ENCODE measurements at regions not wholly inside any gene's neighbourhood (a gene's known extent, or its start where the extent isn't known, plus 50 kb on each side); places are given as distances from the start of the nearest gene placed in this dataset.

GRCh38 chr2:19846567-19846966 lies 55.2 kb downstream of the TTC32 start:
- TF ChIP-seq CTCF (IDR thresholded peaks at IDR 0.05; ENCODE audit: insufficient read depth, low read length): no peak
- DNase-seq (ENCODE audit: low read depth): no peak
- H3K4me3 ChIP-seq (ENCODE audit: low read depth, low read length): no peak overlapping the region

GRCh38 chr2:19846030-19846429 lies 55.8 kb downstream of the TTC32 start:
- no peak overlapping the region for H3K4me3 ChIP-seq (ENCODE audit: low read depth, low read length)
- TF ChIP-seq CTCF (IDR thresholded peaks at IDR 0.05; ENCODE audit: insufficient read depth, low read length): no peak
- DNase-seq (ENCODE audit: low read depth): no peak

GRCh38 chr2:19845323-19845920 lies 56.4 kb downstream of the TTC32 start:
- DNase-seq (ENCODE audit: low read depth): no peak
- no peak overlapping the region for H3K4me3 ChIP-seq (ENCODE audit: low read depth, low read length)
- TF ChIP-seq CTCF (IDR thresholded peaks at IDR 0.05; ENCODE audit: insufficient read depth, low read length): no peak

GRCh38 chr2:19844750-19845149 lies 57.0 kb downstream of the TTC32 start:
- TF ChIP-seq CTCF (IDR thresholded peaks at IDR 0.05; ENCODE audit: insufficient read depth, low read length): no peak
- no peak for DNase-seq (ENCODE audit: low read depth)
- no peak overlapping the region for H3K4me3 ChIP-seq (ENCODE audit: low read depth, low read length)

- H3K4me3 ChIP-seq (ENCODE audit: low read depth, low read length): no peak overlapping the region
- DNase-seq (ENCODE audit: low read depth): no peak
- TF ChIP-seq CTCF (IDR thresholded peaks at IDR 0.05; ENCODE audit: insufficient read depth, low read length): no peak
Measured at GRCh38 chr2:19843992-19844515, 57.7 kb downstream of the TTC32 start.

- DNase-seq (ENCODE audit: low read depth): no peak
- TF ChIP-seq CTCF (IDR thresholded peaks at IDR 0.05; ENCODE audit: insufficient read depth, low read length): no peak
- no peak overlapping the region for H3K4me3 ChIP-seq (ENCODE audit: low read depth, low read length)
Measured at GRCh38 chr2:19841918-19842693, 59.7 kb downstream of the TTC32 start.

Measured in fibroblast of the aortic adventitia (primary cell).